ENCODE measurements at regions not wholly inside any gene's neighbourhood (a gene's known extent, or its start where the extent isn't known, plus 50 kb on each side); places are given as distances from the start of the nearest gene placed in this dataset.

DNA sequence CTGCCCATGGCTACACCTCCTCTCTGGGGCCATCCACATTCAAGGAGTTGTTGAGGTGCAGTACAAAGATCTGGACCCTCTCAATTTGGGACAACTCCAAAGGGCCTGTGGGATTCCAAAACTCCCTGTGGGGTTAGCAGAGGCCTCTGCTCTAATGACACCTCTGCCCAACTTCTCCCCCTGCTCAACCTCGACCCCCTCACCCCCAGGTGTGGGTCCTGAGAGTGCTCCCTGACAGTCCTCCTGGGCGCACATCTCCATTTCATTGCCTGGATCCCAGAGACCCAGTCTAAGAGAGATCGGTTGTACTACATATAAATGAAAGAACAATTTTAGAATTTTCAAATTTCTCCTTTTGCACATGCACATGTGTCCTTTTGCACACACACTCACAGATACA lies 73.0 kb upstream of the NKD1 start:
- no peak for ATAC-seq
- WGBS, 4 donors = 74 to 77% (median 75%) methylated on average over 3 of the region's 3 CpGs
- peaks cover 0 to 24% (median 2%) of the 10 kb centered on the region in 9 donors for H3K27me3 ChIP-seq

DNA sequence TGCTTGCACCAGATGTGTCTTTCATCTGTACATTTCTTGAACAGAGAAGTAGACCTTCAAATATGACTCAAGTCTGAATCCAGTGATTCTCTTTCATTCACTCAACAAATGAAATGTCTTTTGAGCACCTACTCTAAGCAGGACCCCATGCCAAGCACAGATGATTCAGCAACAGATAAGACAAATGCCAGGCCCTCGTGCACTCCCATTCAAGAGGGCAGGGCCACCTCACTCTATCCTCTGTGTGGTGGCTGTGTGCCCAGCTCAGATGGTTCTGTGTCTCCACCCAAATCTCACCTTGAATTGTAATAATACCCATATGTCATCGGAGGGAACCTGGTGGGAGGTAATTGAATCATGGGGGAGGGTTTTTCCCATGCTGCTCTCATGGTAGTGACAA lies 74.1 kb upstream of the NKD1 start:
- no peaks in the 10 kb centered on the region for H3K36me3 ChIP-seq
- peaks cover 0 to 9% (median 0%) of the 10 kb centered on the region in 12 donors for H3K4me1 ChIP-seq
- ATAC-seq (no peak), DNase-seq (no peak)
- peaks cover 0 to 33% (median 12%) of the 10 kb centered on the region in 9 donors for H3K27me3 ChIP-seq
- no peak for TF ChIP-seq POLR2A (IDR thresholded peaks at IDR 0.05)
- TF ChIP-seq, protein P1, sequence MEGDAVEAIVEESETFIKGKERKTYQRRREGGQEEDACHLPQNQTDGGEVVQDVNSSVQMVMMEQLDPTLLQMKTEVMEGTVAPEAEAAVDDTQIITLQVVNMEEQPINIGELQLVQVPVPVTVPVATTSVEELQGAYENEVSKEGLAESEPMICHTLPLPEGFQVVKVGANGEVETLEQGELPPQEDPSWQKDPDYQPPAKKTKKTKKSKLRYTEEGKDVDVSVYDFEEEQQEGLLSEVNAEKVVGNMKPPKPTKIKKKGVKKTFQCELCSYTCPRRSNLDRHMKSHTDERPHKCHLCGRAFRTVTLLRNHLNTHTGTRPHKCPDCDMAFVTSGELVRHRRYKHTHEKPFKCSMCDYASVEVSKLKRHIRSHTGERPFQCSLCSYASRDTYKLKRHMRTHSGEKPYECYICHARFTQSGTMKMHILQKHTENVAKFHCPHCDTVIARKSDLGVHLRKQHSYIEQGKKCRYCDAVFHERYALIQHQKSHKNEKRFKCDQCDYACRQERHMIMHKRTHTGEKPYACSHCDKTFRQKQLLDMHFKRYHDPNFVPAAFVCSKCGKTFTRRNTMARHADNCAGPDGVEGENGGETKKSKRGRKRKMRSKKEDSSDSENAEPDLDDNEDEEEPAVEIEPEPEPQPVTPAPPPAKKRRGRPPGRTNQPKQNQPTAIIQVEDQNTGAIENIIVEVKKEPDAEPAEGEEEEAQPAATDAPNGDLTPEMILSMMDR (IDR thresholded peaks at IDR 0.05) = no peak
- intact Hi-C loops (cut with DNase I) = no loop called here
- whole genome bisulfite sequencing, 4 donors = 59 to 76% (median 71%) methylated on average over 2 of the region's 2 CpGs
- H3K9me3 ChIP-seq = peaks cover 0 to 13% (median 0%) of the 10 kb centered on the region in 12 donors
- H3K4me3 ChIP-seq = no peak overlapping the region
- H3K27ac ChIP-seq = no peak overlapping the region

More for the DNA sequence above, 73.0 kb upstream of the NKD1 start:
- peaks cover 0 to 1% (median 0%) of the 10 kb centered on the region in 12 donors for H3K4me1 ChIP-seq
- H3K4me3 ChIP-seq = no peak overlapping the region
- no peak for DNase-seq
- H3K36me3 ChIP-seq = no peaks in the 10 kb centered on the region
- intact Hi-C loops (cut with DNase I) = no loop called here
- H3K9me3 ChIP-seq = peaks cover 0 to 13% (median 0%) of the 10 kb centered on the region in 12 donors
- no peak for TF ChIP-seq POLR2A (IDR thresholded peaks at IDR 0.05)
- TF ChIP-seq, protein P1 (IDR thresholded peaks at IDR 0.05) = no peak
- H3K27ac ChIP-seq = no peak overlapping the region

DNA sequence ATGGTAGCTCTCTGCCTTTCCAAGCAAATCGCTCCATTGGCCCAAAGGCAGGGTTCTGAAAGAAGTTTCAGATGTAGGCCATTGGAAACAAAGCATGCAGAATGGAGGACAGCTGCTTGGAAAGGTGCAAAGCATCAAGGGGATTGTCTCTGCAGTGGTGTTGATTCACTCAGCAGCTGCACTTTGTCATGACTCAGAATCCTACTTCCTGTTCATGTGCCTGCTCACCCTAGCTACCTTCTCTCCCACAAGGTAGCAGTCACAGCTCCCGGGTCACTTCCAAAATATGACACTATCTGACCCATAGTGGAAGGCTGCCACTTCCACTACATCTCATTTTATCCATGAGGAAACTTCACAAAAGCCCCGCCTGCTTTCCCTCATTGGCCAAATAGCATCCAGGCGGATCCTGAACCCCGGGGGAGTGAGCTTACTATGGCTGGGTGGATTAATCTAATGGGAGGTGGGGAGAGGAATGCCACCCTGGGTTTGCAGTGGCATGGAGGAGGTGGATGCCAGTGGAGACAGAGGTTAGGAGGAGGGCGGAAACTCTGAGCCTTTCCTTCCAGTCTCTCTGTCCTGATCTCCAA lies 74.7 kb upstream of the NKD1 start:
- WGBS, 4 donors = 66 to 80% (median 70%) methylated on average over 6 of the region's 6 CpGs
- no peak overlapping the region for H3K4me3 ChIP-seq

DNA sequence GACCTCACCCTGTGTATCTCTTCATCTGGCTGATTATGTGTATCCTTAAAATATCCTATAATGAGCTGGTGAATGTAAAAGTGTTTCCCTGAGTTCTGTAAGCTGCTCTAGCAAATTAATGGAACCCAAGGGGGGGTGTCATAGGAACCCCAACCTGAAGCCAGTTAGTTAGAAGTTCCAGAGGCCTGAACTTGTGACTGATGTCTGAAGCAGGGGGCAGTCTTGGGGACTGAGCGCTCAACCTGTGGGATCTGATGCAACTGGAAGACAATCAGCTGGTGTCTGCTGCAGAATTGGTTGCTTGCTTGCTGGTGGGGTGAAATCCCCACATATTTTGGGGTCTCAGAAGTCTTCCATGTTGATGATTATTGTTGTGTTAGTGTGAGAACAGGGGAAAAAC lies 75.7 kb upstream of the NKD1 start:
- Histone ChIP-seq H3K4me1 (peaks cover 0 to 18% (median 0%) of the 10 kb centered on the region in 12 donors), H3K4me3 (no peak overlapping the region), H3K27me3 (peaks cover 5 to 38% (median 28%) of the 10 kb centered on the region in 9 donors), H3K36me3 (no peaks in the 10 kb centered on the region), H3K27ac (no peak overlapping the region), H3K9me3 (peaks cover 0 to 13% (median 0%) of the 10 kb centered on the region in 12 donors)
- 69 to 100% (median 94%) methylated on average over 1 of the region's 1 CpG for WGBS, 4 donors
- DNase-seq (no peak), ATAC-seq (no peak)
- TF ChIP-seq, protein P1 (IDR thresholded peaks at IDR 0.05) = no peak
- no peak for TF ChIP-seq POLR2A (IDR thresholded peaks at IDR 0.05)
- intact Hi-C loops (cut with DNase I) = no loop called here

More for the DNA sequence above, 74.7 kb upstream of the NKD1 start:
- ATAC-seq (no peak), DNase-seq (no peak)
- Histone ChIP-seq H3K4me1 (peaks cover 0 to 9% (median 0%) of the 10 kb centered on the region in 12 donors), H3K9me3 (peaks cover 0 to 13% (median 0%) of the 10 kb centered on the region in 12 donors), H3K36me3 (no peaks in the 10 kb centered on the region), H3K27me3 (peaks cover 0 to 37% (median 19%) of the 10 kb centered on the region in 9 donors), H3K27ac (no peak overlapping the region)
- TF ChIP-seq, protein P1 (IDR thresholded peaks at IDR 0.05) = no peak
- TF ChIP-seq POLR2A (IDR thresholded peaks at IDR 0.05) = no peak
- intact Hi-C loops (cut with DNase I) = no loop called here

Measured in heart left ventricle (tissue), 16 donors.